Retinal pigment epithelial cell (primary cell): ENCODE measurements at regions not wholly inside any gene's neighbourhood (a gene's known extent, or its start where the extent isn't known, plus 50 kb on each side); places are given as distances from the start of the nearest gene placed in this dataset.

Experiments
- DNase-seq: peaks from one replicate; pipeline ENCODE4 v3.0.0-alpha.2; 2010; ENCODE audit warnings: low read depth
- H3K4me3 ChIP-seq: 2 replicates; pipeline ENCODE4 v1.5.1; 2011; ENCODE audit warnings: mild to moderate bottlenecking, low read length, control low read depth, moderate library complexity
- CTCF ChIP-seq: conservative IDR thresholded peaks from 2 replicates; pipeline ENCODE4 v1.5.1; 2011; ENCODE audit warnings: low read depth, low read length, control low read depth, inconsistent platforms

GRCh38 chr21:35268817-35269216, 219.7 kb upstream of the RUNX1 start:
- H3K4me3 ChIP-seq: no peak overlapping the region
- no peak for TF ChIP-seq CTCF

GRCh38 chr21:35268261-35268660, 219.2 kb upstream of the RUNX1 start:
- DNase-seq: no peak
- no peak overlapping the region for H3K4me3 ChIP-seq
- no peak for TF ChIP-seq CTCF

More at GRCh38 chr21:35268817-35269216, 219.7 kb upstream of the RUNX1 start:
- DNase-seq: no peak

GRCh38 chr21:35266546-35266945, 217.4 kb upstream of the RUNX1 start:
- no peak for TF ChIP-seq CTCF
- no peak overlapping the region for H3K4me3 ChIP-seq
- DNase-seq: peak; percentile 70

GRCh38 chr21:35265170-35265877, 216.2 kb upstream of the RUNX1 start:
- no peak for TF ChIP-seq CTCF
- no peak overlapping the region for H3K4me3 ChIP-seq
- peak; percentile 66 for DNase-seq

GRCh38 chr21:35259457-35259856, 210.4 kb upstream of the RUNX1 start:
- no peak for DNase-seq
- no peak overlapping the region for H3K4me3 ChIP-seq
- no peak for TF ChIP-seq CTCF

GRCh38 chr21:35258521-35258920, 209.4 kb upstream of the RUNX1 start:
- no peak overlapping the region for H3K4me3 ChIP-seq
- TF ChIP-seq CTCF: no peak
- no peak for DNase-seq

GRCh38 chr21:35257413-35257812, 208.3 kb upstream of the RUNX1 start:
- no peak for TF ChIP-seq CTCF
- peak; percentile 99 for DNase-seq
- H3K4me3 ChIP-seq: no peak overlapping the region
